KG1 (cell line): ENCODE measurements at regions not wholly inside any gene's neighbourhood (a gene's known extent, or its start where the extent isn't known, plus 50 kb on each side); places are given as distances from the start of the nearest gene placed in this dataset.
"Not testable (repeated sequence)": the region's sequence is repeated elsewhere in the genome, so short reads cannot be mapped to it uniquely, and the experiment has no call there.

ENCODE experiments used
- DNase-seq: peaks from one replicate; lab custom pipeline; 2025; lab: John Stamatoyannopoulos, UW

DNA sequence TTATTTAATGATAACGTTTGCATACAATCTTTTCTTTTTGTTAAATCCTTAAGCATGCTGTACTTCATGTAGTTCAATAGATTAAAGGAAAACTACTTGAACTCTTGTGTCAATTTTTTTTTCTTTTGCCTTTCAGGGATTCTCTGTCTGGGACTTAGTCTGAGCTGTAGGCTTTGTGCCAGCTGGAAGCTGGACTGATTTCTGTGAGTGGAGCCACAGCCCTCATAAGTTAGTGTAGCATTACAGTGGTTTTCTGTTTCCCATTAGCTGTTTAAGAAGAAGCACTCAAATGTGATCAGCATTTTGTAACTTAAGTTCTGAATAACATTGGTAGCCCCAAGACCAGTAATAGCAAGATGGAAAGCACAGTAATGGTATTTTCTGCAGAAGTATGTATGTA lies 330.6 kb upstream of the MEF2C start:
- DNase-seq = no peak

DNA sequence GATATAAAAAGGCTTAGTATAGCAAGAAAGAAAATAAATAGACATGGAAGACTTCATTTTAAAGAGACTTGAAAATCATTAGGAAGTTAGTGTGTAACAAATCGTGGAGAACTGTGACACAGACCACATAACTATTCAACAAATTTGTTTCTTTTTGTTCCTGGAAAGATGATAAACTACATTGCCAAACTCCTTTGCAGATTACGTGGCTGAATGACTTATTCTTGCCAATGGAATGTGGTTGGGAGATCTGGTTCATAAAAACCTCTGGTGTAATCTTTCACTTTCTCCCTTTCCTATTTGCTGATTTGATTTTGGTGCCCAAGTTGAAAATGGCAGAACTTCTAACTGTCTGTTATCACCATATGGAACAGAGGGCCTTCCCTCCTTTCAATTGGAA lies 328.9 kb upstream of the MEF2C start:
- DNase-seq = no peak

DNA sequence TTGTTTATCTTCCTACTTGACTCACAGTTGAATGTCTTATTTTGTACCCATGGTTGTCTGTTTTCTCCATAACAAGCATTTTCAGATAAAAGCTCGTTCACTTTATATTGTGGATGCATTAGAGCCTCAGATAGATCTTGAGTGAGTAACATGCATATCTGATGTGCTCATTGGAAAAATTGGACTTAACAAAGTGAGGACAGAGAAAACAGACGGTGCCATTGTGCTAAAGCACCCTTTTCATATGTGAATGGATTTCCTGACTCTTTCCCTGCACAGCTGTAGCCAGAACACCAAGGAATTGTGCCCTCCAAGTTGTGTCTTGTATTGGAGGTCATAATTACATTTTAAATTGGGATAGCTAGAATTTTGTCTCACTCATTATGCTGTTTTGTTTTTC lies 325.8 kb upstream of the MEF2C start:
- no peak for DNase-seq

DNA sequence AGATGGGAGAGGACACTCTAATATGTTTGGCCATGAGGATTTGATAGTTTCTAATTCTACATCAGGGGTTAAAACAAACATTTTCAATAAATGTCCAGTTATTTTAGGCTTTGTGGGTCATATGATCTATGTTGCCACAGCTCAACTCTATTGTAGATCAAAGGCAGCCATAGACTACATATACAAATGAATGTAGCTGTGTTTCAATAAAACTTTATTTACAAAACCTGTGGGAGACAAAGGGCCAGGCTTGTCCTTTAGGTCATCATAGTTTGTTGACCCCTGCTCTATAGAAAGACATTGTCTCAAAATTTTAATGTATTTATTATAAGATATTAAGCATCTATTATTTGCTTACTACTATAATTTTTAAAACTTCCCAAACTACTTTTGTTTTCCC lies 325.4 kb upstream of the MEF2C start:
- no peak for DNase-seq

DNA sequence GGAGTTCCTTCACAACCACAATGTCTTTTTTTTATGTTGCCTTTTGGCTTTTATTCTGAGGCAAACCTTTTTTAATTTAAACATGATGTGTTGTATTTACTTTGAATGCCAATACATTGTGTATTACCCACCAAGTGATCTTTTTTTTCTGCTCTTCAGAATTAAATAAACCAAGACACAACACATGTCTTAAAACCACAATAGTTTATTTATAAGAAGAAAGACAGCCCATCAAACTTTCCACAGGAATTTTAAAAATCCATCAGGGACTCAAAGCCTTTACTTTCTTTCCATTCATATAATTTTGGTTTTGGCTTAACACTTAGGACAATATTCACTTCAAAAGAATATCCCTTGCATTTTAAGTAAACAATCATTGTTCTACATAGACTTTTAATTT lies 321.8 kb upstream of the MEF2C start:
- DNase-seq = no peak

DNA sequence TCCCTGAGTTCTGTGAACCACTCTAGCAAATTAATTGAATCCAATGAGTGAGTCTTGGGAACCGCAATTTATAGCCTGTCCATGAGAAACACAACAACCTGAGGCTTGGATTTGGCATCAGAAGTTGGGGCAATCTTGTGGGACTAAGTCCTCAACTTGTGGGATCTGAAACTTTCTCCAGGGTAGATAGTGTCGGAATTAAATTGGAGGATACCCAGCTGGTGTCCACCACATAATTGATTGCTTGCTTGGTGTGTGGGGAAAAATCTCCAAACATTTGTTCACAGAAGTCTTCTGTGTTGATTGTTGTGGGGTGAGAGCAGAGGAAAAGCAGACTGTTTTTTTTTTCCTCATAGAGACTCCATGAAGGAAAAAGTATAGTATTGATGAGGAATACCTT lies 320.6 kb upstream of the MEF2C start:
- no peak for DNase-seq

DNA sequence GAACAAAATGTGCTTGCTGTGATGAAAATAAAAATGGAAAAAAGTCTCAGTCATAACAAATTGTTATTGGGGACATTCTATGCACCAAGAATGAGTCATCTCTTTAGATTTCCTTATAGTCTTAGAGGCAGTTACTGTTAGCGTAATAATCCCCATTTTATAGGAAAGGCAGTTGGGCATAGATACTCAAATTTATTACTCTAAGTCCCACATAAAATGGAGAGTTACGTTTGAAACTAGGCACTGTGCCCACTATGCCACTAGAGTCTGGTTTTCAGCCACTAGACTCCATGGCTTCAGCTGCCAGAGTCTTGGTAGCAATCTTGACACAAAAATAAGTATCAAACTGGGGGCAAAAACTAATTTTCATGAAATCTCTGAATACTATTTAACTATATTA lies 317.9 kb upstream of the MEF2C start:
- no peak for DNase-seq

DNA sequence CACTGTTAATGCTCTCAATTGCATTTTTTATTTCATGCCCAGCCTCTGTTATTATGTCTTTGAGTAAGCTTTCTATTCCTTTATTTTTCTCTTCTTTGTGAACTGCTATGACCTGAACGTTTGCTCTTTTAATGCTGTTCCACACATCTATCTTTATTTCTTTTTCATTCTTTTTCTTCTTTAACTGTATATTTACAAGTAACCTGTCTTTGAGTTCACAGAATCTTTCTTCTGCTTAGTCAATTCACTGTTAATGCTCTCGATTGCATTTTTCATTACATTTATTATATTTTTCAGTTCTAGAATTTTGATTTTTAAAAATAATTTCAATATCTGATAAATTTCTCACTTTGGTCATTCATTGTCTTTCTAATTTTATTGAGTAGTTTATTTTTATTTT lies 316.3 kb upstream of the MEF2C start:
- no peak for DNase-seq

DNA sequence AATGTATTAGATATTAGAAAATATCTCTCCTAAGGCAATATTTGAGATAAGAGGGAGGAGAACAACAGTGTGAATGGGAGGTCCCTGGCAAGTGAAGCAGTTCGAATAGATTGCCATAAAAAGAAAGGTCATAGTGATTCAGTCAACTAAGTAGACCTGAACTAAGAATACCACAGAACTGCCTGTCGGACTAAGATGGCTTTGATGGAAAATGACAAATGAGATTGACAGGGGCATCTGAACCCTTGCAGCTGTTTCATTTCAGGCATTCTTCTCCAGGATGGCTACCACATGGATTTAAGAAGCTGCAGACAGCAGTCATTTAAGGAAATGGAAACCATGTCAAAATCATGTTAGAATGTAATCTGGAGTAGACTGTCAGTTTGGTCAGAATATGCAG lies 308.4 kb upstream of the MEF2C start:
- no peak for DNase-seq

DNA sequence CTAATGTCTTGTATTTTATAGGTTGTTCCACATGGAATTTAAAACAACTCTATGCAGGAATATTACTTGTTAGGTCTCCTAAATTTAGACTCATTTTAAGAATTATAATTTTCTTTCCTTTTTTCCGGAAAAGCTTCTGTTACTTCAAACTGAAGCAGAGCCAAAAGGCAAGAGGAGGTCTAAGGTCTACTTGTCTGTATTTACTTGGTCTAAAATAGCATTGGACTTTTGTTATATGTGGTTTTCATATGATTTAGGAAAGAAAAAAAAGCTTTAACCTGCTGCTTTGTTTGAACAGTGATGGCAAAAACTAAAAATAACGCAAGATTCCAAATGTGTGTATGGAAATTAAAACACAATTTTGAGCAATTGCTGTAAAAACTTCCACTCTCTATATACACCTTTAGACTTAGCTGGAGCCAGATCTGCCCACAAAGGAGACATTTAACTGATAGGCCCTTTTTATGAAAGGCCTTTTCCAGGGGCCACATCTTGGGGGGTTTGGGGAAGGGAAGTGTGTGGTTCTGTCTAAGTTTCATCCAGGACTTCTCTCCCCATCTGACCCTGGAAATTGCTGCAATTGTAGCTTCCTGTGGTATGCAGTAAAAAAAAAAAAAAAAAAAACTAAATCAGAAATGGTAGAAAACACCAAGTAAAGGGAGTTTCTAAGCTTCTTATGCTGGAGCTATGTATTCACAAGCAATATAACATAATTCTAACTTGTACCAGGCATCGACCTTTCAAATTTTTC lies 307.7 kb upstream of the MEF2C start:
- no peak for DNase-seq

DNA sequence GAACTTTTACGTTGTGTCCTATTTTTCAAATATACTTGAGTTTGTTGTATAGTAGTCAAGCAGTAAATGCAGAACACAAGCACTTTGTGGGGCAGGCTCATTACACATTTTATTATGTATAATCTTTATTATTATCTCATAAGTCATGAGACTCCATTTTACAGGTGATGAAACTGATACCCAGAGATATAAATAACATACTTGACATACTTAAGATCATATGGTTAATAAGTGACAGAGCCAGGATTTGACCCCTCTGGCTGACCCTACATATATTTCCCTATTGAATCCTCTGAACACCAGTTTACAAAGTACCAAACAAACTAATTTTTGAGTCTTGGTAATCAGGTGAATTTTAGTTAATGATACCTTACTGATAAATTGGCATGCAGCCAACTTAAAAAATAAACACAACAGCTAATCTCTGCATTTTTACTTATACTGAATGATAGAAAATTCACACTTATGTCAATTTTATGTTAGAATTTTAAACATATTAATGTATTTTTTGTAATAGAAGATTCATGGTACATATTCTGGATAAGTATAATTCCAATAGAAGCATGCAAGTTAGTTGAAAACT lies 305.0 kb upstream of the MEF2C start:
- no peak for DNase-seq

DNA sequence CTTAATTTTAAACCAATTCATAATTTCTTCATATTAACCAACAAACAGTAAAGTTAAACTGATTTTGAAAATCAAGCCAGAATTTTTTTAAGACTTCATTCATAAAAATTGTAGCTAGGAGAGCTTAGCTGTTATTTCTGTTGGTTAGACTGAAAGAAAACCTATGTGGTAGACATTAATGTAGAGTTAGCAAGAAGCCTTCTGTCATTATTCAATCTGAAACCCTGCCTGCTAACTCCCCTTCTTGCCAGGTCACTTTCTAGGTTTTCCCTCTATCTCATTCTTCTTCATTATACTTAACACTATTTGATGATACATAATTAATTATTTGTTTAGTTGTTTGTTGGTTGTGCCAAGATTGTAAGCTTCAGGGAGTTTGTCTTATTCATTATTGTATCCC lies 304.3 kb upstream of the MEF2C start:
- DNase-seq = no peak

DNA sequence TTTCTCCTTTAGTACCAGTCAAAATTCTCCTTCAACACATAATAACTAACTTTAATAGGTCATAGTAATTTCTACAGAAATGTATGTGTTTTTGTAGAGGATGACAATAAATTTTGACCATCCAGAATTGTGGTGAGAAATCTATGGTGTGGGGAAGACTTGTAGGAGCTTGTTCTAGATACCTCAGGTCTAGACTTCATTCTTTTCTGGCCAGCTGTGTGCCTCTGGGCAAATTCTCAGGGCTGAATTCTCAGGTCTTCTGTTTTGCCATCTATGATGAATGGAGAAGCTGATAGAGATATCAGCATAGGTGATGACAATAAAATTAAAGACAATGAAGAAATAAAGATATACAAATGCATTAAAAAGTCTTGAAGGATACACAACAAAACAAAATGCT lies 298.6 kb upstream of the MEF2C start:
- no peak for DNase-seq

DNA sequence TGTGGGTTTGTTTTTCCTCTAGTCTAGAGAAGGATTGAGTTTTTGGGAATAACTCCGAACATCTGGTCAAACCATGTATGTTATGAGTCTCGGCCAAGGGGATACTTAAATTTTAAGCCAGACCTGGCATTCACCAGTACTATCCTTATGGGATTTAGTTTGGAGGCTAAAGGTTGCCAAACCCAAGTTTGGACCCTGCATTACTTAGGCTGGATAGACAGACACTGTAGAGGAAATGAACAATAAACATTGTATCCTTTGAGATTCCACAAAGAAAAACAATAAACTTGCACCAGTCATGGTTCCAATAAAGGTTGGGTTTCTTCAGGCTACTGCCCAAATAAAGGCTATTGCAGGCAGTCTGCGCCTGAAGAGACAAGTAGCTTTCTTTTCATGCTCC lies 296.7 kb upstream of the MEF2C start:
- DNase-seq = no peak

DNA sequence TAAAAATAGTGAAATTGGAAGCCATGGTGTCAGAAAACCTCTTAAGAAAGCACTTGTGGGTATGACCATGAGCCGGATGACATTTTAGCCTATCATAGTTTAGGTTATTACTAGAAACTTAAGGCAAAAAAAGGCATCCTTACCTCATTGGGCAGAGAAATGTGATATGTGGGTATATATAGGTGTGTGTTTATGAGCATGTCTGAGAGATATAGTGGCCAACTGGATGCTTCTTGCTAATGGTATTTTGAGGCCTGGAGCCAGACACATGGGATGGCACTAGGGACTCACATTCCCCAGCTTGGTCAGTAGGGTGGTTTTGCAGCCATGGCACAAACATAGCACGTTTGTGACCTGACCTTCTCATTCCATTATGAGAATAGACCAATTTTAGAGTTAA lies 295.6 kb upstream of the MEF2C start:
- DNase-seq = no peak

DNA sequence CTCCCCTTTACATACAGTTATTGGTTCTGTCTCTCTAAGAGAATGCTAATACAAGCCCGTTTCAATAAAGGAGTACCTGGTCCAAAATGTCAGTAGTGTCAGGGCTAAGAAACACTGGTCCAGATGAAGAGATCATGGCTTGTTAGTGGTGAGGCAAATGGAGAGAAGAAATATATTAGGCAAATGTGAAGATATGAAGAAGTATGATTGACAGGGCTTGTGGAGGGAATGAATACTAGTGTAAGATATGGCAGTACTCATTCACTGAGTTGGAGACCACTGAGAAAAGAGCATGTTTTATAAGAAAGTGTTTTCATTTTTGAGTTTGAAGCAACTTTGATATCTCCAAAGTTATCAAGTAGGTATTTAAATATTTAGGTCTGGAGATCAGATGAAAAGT lies 290.5 kb upstream of the MEF2C start:
- no peak for DNase-seq

DNA sequence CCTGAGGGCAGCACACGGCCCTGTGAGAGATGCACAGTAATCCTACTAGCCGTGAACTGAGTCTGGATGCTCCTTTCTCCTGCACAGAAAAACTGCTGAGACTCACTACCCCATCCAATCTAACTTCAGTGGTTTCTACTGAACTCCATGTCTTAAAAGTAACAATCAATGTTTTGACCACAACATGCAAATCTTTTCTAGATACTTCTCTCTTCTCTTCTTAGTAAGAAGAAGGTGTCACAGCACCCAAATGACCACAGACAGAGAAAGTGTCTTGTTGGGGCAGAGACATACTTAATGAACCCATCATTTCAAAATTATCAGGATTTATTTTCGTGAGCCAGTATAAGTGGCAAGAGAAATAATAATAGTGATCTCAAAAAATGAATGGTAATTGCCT lies 285.8 kb upstream of the MEF2C start:
- no peak for DNase-seq

DNA sequence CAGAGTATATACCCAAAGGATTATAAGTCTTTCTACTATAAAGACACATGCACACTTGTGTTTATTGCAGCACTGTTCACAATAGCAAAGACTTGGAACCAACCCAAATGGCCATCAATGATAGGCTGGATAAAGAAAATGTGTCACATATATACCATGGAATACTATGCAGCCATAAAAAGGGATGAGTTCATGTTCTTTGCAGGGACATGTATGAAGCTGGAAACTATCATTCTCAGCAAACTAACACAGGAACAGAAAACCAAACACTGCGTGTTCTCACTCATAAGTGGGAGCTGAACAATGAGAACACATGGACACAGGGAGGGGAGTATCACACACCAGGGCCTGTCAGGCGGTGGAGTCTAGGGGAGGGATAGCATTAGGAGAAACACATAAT lies 281.7 kb upstream of the MEF2C start:
- DNase-seq = not testable (repeated sequence)

DNA sequence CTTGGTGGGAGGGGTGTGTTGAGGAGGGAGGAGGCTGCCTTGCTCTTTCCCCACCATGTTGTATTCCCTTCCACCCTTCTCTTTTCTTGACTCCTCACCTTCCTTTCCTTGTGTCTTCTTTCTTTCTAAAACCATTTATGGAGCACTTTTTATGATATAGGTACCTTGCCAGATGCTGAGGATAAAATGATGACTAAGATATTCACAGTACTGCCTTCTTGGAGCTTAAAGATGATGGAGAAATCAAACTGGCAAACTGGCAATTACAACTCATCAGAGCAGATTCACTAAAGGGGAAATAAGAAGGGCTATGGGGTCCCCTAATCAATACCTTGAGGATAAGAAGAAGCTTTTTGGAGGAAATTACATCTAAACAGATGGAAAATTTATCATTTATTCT lies 273.2 kb upstream of the MEF2C start:
- DNase-seq = no peak

DNA sequence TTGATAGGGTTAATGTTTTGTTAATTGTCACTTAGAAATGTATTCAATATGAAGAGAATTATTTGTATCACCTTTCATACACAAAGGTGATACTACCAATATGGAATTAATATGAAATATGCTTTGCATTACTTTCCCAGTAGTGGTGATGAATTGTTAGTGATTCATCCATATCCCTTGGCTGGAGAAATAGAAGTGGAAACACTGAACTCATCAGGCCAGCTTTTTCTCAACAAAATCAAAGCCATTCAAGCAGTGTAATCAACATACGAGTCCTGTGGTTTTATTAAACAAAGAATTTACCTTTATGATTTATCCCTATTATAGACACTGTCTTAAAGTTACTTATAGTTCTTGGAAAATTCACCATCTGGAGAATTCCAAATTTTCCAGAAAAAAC lies 264.0 kb upstream of the MEF2C start:
- DNase-seq = no peak

DNA sequence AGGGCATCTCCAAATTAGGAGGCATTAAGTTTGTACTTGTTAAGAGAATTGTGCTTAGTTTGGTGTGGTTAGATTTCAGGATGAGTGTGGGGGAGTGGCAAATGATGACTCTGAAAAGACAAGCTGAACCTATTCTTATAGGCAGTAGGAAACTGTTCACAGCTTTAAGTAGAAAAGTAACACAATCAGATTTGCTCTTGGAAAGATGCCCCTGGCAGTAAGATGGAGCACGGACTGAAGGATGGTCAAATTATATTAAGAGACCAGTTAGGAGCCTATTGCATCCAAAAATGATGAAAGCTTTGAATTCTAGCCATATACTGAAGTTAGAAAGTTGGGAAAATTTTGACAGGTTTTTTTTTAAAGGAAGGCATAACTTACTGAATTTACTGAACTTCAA lies 254.2 kb upstream of the MEF2C start:
- no peak for DNase-seq

DNA sequence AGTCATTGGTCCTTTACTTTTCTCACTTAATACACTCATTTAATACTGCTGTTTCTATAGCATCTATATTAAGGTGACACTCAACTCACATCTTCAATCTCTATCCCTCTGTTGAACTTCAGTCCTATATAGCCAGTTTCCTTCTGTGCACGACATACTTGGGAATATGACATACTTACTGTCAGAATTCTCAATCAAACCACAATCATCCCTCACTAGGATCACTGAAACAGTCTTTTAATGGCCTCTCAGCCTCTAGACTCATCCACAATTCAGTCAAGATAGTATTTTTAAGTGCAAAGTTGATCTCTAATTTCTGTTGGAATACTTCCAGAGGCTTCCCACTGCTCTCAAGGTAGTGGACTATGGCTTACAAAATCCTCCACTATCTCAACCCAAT lies 251.0 kb upstream of the MEF2C start:
- DNase-seq = no peak

DNA sequence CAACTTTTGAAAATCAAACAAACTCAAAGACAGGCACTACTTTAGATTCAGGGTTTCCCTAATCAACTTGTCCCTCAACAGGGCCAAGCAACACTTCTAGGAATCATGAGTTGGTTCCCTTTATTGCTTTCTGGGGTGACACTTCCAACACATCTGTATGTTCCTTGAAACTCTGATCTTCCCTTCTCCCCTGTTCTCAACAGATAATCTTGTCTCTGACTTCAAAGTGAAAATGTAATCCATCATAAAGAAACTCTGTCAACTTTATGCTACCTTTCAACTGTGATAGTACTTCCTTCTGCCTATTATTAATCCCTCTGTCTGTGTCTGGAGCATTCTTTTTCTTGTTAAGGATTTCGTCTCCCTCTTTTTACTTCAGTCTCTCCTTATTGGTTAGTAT lies 250.1 kb upstream of the MEF2C start:
- DNase-seq = no peak

DNA sequence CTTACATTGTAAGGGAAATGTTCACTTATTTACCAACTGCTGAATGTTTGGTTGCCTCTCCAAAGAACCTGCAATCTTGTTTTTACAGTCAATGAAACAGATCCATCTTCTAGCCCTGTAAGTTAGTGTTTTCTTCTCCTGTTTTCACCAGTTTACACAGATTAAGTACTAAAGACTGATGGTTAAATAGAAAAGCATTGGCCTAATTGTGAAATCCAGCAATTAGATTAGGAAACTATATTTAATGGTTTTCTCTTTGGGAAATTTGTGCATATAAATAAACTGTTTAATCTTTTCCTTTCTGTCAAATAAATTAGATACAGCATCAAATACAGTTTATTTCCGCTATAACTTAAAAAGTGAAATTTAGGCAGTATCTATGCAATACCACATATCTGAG lies 247.9 kb upstream of the MEF2C start:
- no peak for DNase-seq
